Ovary (tissue), 7 donors: ENCODE measurements at regions not wholly inside any gene's neighbourhood (a gene's known extent, or its start where the extent isn't known, plus 50 kb on each side); places are given as distances from the start of the nearest gene placed in this dataset.

Experiments used
- DNase-seq, 5 donors: peaks; one replicate each; pipeline ENCODE4 v3.0.0-alpha.2; 2019 to 2020
- H3K27ac ChIP-seq, 2 donors: fragments of 200-600 bp; one replicate each; pipeline versions ENCODE4 v1.5.1 to v1.8.0; 2019 to 2022
- H3K27me3 ChIP-seq: fragments of 200-600 bp; one replicate; pipeline ENCODE4 v1.8.0; 2022
- H3K36me3 ChIP-seq: fragments of 200-600 bp; sonication (generic); one replicate; pipeline ENCODE4 v1.5.1; 2019
- H3K4me1 ChIP-seq: one replicate; pipeline ENCODE4 v1.8.1; 2013; ENCODE audit warnings: mild to moderate bottlenecking, moderate library complexity; ENCODE audit not compliant: insufficient read depth
- H3K4me3 ChIP-seq: fragments of 200-600 bp; sonication (generic); one replicate; pipeline ENCODE4 v1.5.1; 2017
- H3K9me3 ChIP-seq, 2 donors: fragments of 200-600 bp in 1 of 2; sonication (generic) in 1 of 2; one replicate each; pipeline versions ENCODE4 v1.5.1 to v1.8.1; 2013 to 2019; ENCODE audit warnings: mild to moderate bottlenecking in 1 of 2, moderate library complexity in 1 of 2
- EP300 ChIP-seq: sonication (generic); formaldehyde crosslinking; IDR thresholded peaks from one replicate; pipeline ENCODE4 v1.6.1; 2017; ENCODE audit warnings: antibody characterized with exemption
- POLR2A ChIP-seq: fragments of 450-650 bp; IDR thresholded peaks from one replicate; pipeline ENCODE4 v1.6.1; 2017; ENCODE audit warnings: antibody characterized with exemption, mild to moderate bottlenecking, moderate library complexity
- WGBS, 3 donors: extraction: QIAGEN DNeasy Blood & Tissue Kit in 1 of 3; methylation state at CpG; one replicate each; pipeline versions ENCODE4 v1.1.5 to v1.1.7; 2013 to 2017; 5-methylcytosine and 5-hydroxymethylcytosine counted together
- intact Hi-C, 4 donors: fragments of 100-400 bp; cut with DNase I; formaldehyde crosslinking; loops; one replicate each; pipeline versions ENCODE4 v1.11.0 to v1.15.1; 2022 to 2023
- TF ChIP-seq, protein P1 (sequence below), 3 donors: fragments of 450-650 bp in 2 of 3; fragments of 200-600 bp in 1 of 3; IDR thresholded peaks; one replicate each; pipeline versions ENCODE4 v1.5.1 to v1.8.0; 2016 to 2022; ENCODE audit warnings: antibody characterized with exemption in 3 of 3, mild to moderate bottlenecking in 1 of 3
- donor health status: DM: no; HTN: no; CAD: no; lungs with moderate emphysema.
- donor health status: DM: no; HTN: no; CAD: no.
- donor health status: Bipolar disorder and iron deficiency.
- donor health status: DM: no; HTN: no; CAD: no.
- donor health status: DM: yes; HTN: yes; CAD: no.

DNA sequence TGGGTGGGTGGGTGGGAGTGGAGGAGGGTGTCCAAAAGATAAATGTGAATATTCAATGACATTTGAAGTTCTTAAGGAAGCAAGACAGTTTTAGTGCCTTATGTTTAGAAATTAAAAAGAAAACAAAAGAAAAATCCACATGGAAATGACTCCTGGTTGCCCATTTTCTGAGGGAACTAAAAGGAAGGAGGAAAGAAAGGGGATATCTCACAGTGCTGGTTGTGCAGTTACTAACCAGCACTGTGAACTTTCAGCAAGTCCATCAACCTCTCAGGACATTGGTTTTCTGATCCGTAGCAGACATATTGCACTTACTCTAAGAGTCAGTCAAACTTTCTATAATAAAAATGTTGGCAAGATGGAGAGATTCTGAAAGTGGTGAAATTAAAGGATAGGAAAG is 431.0 kb upstream of the CLINT1 start:
- Histone ChIP-seq H3K9me3 (no peaks in the 10 kb centered on the region), H3K4me1 (no peaks in the 10 kb centered on the region), H3K36me3 (no peaks in the 10 kb centered on the region), H3K4me3 (no peak overlapping the region), H3K27ac (no peak overlapping the region), H3K27me3 (no peaks in the 10 kb centered on the region)
- no peak for DNase-seq
- intact Hi-C loops: no loop called here
- no peak for TF ChIP-seq EP300
- TF ChIP-seq, protein P1, sequence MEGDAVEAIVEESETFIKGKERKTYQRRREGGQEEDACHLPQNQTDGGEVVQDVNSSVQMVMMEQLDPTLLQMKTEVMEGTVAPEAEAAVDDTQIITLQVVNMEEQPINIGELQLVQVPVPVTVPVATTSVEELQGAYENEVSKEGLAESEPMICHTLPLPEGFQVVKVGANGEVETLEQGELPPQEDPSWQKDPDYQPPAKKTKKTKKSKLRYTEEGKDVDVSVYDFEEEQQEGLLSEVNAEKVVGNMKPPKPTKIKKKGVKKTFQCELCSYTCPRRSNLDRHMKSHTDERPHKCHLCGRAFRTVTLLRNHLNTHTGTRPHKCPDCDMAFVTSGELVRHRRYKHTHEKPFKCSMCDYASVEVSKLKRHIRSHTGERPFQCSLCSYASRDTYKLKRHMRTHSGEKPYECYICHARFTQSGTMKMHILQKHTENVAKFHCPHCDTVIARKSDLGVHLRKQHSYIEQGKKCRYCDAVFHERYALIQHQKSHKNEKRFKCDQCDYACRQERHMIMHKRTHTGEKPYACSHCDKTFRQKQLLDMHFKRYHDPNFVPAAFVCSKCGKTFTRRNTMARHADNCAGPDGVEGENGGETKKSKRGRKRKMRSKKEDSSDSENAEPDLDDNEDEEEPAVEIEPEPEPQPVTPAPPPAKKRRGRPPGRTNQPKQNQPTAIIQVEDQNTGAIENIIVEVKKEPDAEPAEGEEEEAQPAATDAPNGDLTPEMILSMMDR (IDR thresholded peaks at IDR 0.05): no peak
- no peak for TF ChIP-seq POLR2A
- 83 to 97% (median 95%) methylated on average over 1 of the region's 1 CpG for WGBS, 3 donors

- 94 to 100% (median 98%) methylated on average over 1 of the region's 1 CpG for WGBS, 3 donors
Measured at GRCh38 chr5:158288272-158288657, 429.3 kb upstream of the CLINT1 start.

GRCh38 chr5:158287643-158288271 is 428.8 kb upstream of the CLINT1 start:
- WGBS, 3 donors: 48 to 56% (median 50%) methylated on average over 12 of the region's 12 CpGs
- Histone ChIP-seq H3K9me3 (no peaks in the 10 kb centered on the region), H3K27me3 (no peaks in the 10 kb centered on the region), H3K4me1 (no peaks in the 10 kb centered on the region), H3K4me3 (no peak overlapping the region), H3K27ac (no peak overlapping the region), H3K36me3 (no peaks in the 10 kb centered on the region)
- DNase-seq: peak in 2 of 5 donors; percentile 10 to 15
- intact Hi-C loops: no loop called here
- TF ChIP-seq POLR2A (no peak), EP300 (no peak)
- TF ChIP-seq, protein P1 (IDR thresholded peaks at IDR 0.05): no peak

More at GRCh38 chr5:158288272-158288657, 429.3 kb upstream of the CLINT1 start:
- Histone ChIP-seq H3K27me3 (no peaks in the 10 kb centered on the region), H3K9me3 (no peaks in the 10 kb centered on the region), H3K4me1 (no peaks in the 10 kb centered on the region), H3K27ac (no peak overlapping the region), H3K4me3 (no peak overlapping the region), H3K36me3 (no peaks in the 10 kb centered on the region)
- DNase-seq: no peak
- TF ChIP-seq, protein P1 (IDR thresholded peaks at IDR 0.05): no peak
- TF ChIP-seq POLR2A (no peak), EP300 (no peak)
- intact Hi-C loops: no loop called here

DNA sequence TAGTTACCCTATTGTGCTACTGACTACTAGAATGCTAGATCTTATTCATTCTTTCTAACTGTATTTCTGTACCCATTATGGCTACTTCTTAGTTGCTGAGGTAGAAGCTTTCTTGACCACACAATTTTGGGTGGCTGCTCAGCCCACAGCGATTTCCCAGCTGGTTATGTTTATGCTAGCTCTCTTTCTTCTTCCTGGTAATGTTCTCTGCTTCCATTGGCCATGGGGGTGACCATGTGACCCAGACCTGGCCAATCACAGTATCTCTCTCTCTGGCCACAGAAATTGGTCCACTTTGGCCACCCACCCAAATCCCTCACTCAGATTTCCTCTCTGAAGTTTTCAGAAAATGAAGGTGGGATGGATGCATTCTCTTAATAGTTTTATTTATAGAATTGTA is 427.9 kb upstream of the CLINT1 start:
- WGBS, 3 donors: 89 to 91% (median 89%) methylated on average over 1 of the region's 1 CpG
- no peak for TF ChIP-seq POLR2A
- TF ChIP-seq, protein P1 (IDR thresholded peaks at IDR 0.05): no peak
- no peak for TF ChIP-seq EP300
- no peak for DNase-seq
- no peaks in the 10 kb centered on the region for H3K36me3 ChIP-seq
- no peaks in the 10 kb centered on the region for H3K4me1 ChIP-seq
- H3K27me3 ChIP-seq: no peaks in the 10 kb centered on the region
- intact Hi-C loops: no loop called here
- no peak overlapping the region for H3K4me3 ChIP-seq
- no peaks in the 10 kb centered on the region for H3K9me3 ChIP-seq
- no peak overlapping the region for H3K27ac ChIP-seq
